ENCODE measurements at regions not wholly inside any gene's neighbourhood (a gene's known extent, or its start where the extent isn't known, plus 50 kb on each side); places are given as distances from the start of the nearest gene placed in this dataset.

- TF ChIP-seq CTCF (IDR thresholded peaks at IDR 0.05) (no peak), POLR2A (IDR thresholded peaks at IDR 0.05) (no peak)
Observed at GRCh38 chr18:43578211-43578610, 300.9 kb upstream of the SYT4 start.
